NB4 (cell line): ENCODE measurements at regions not wholly inside any gene's neighbourhood (a gene's known extent, or its start where the extent isn't known, plus 50 kb on each side); places are given as distances from the start of the nearest gene placed in this dataset.

Source experiments
- DNase-seq: peaks from one replicate; pipeline ENCODE4 v3.0.0; 2010; ENCODE audit warnings: low read depth
- H3K4me3 ChIP-seq: one replicate; pipeline ENCODE4 v1.5.1; 2011; ENCODE audit warnings: mild to moderate bottlenecking, low read depth, low read length, moderate library complexity
- MAX ChIP-seq: IDR thresholded peaks from 2 replicates; pipeline ENCODE4 v1.6.1; 2011; ENCODE audit warnings: low read depth, low read length
- MYC ChIP-seq: IDR thresholded peaks from 2 replicates; pipeline ENCODE4 v1.6.1; 2011; ENCODE audit warnings: low read depth, low read length
- POLR2A ChIP-seq: IDR thresholded peaks from 2 replicates; pipeline ENCODE4 v1.6.1; 2011; ENCODE audit warnings: mild to moderate bottlenecking; ENCODE audit not compliant: insufficient read length; ENCODE audit errors: extremely low read depth
- TF ChIP-seq, protein P1 (sequence below): IDR thresholded peaks from one replicate; pipeline ENCODE4 v1.5.1; 2012; ENCODE audit warnings: low read depth, low read length

DNA sequence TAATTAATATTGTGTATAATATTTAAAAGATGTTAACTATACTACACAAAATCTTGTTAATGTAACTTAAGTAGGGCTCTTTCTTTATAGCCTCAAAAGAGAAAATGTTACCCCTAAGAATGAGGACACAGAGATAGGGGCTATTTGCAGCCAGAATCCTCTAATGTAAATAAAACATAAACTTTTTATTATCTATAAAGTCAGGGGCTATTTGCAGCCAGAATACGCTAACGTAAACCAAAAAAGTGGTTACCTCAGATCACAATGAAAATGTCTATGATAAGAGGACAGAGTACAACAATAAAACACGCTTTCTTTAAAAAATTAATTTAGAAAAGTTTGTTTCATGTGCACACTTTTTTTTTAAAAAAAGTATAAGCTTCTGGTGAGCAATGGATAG, 229.9 kb upstream of the PITX2 start:
- TF ChIP-seq MYC (no peak), POLR2A (no peak), MAX (no peak)
- TF ChIP-seq, protein P1, sequence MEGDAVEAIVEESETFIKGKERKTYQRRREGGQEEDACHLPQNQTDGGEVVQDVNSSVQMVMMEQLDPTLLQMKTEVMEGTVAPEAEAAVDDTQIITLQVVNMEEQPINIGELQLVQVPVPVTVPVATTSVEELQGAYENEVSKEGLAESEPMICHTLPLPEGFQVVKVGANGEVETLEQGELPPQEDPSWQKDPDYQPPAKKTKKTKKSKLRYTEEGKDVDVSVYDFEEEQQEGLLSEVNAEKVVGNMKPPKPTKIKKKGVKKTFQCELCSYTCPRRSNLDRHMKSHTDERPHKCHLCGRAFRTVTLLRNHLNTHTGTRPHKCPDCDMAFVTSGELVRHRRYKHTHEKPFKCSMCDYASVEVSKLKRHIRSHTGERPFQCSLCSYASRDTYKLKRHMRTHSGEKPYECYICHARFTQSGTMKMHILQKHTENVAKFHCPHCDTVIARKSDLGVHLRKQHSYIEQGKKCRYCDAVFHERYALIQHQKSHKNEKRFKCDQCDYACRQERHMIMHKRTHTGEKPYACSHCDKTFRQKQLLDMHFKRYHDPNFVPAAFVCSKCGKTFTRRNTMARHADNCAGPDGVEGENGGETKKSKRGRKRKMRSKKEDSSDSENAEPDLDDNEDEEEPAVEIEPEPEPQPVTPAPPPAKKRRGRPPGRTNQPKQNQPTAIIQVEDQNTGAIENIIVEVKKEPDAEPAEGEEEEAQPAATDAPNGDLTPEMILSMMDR = no peak
- no peak for DNase-seq
- no peak overlapping the region for H3K4me3 ChIP-seq

DNA sequence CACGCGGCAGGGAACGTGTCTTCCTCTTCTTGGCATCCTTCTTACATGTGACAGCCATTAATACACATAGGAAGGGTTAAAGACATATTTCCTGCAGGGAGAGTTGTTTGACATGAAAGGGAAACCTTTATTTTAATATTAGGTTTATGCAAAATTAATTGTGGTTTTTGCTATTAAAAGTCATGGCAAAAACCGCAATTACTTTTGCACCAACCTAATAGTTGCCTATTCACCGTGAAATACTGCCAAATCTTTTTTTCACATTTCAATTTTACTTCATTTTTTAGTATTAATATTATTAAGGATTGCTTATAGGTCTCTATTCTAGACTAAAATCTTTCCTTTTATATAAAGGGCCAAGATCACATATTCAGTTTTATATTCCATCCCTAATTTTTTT, 230.4 kb upstream of the PITX2 start:
- TF ChIP-seq POLR2A = no peak
- TF ChIP-seq MYC = no peak
- TF ChIP-seq, protein P1 = no peak
- no peak for TF ChIP-seq MAX
- no peak overlapping the region for H3K4me3 ChIP-seq
- DNase-seq = no peak

GRCh38 chr4:110854021-110854678, 231.3 kb upstream of the PITX2 start:
- no peak overlapping the region for H3K4me3 ChIP-seq
- TF ChIP-seq POLR2A (no peak), MYC (no peak), MAX (no peak)
- TF ChIP-seq, protein P1 = no peak
- DNase-seq = peak; percentile 14

GRCh38 chr4:110860125-110860524, 237.2 kb upstream of the PITX2 start:
- no peak for TF ChIP-seq MAX
- TF ChIP-seq, protein P1 = no peak
- no peak for TF ChIP-seq POLR2A
- no peak for TF ChIP-seq MYC
- DNase-seq = no peak
- no peak overlapping the region for H3K4me3 ChIP-seq

DNA sequence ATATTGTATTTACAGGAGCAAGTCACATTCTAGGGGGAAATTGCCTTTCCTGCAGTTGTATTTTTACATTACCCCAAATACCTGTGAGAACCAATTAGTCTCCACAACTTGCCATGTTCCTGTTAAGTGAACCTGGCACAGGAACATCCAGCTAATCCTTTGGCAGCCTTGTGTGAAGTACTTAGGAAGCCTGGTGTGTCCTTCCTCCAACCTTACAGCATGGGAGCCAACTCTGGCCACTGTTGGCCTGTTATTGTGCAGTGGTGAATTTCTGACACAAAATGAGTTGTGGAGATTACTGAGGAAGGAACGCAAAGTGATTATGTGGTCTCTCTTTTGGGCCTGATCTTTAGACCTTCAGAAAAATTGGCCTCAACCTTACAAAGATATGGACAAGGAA, 238.0 kb upstream of the PITX2 start:
- no peak for DNase-seq
- no peak for TF ChIP-seq MYC
- TF ChIP-seq MAX = no peak
- TF ChIP-seq, protein P1 = no peak
- no peak for TF ChIP-seq POLR2A
- no peak overlapping the region for H3K4me3 ChIP-seq
